ENCODE measurements at regions not wholly inside any gene's neighbourhood (a gene's known extent, or its start where the extent isn't known, plus 50 kb on each side); places are given as distances from the start of the nearest gene placed in this dataset.

DNA sequence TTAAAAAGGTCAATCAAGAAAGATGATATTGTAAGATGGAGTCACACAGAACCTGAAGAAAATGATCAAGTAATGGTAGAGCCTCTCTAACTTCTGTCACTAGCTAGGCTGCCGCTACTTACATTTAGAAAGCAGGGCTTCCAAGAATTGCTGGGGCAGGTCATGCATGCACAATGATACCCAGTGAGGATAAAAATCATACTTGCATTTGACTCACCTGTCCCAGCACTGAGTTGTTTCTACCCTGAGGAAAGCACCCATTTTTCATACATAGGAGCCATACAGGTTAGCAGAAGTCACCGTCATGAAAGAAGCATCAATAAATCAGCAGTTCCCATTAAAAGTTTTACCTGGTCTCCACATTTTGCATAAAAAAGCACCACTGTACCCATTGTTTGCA lies 662.3 kb upstream of the FANCL start:
- no TSS peak for BruUV-seq (replicated peaks)
- TF ChIP-seq, protein P1, sequence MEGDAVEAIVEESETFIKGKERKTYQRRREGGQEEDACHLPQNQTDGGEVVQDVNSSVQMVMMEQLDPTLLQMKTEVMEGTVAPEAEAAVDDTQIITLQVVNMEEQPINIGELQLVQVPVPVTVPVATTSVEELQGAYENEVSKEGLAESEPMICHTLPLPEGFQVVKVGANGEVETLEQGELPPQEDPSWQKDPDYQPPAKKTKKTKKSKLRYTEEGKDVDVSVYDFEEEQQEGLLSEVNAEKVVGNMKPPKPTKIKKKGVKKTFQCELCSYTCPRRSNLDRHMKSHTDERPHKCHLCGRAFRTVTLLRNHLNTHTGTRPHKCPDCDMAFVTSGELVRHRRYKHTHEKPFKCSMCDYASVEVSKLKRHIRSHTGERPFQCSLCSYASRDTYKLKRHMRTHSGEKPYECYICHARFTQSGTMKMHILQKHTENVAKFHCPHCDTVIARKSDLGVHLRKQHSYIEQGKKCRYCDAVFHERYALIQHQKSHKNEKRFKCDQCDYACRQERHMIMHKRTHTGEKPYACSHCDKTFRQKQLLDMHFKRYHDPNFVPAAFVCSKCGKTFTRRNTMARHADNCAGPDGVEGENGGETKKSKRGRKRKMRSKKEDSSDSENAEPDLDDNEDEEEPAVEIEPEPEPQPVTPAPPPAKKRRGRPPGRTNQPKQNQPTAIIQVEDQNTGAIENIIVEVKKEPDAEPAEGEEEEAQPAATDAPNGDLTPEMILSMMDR (IDR thresholded peaks at IDR 0.05; ENCODE audit: unreplicated experiment) = no peak
- H3K4me1 Mint-ChIP-seq (ENCODE audit: low read depth, unreplicated experiment) = no peaks in the 10 kb centered on the region
- no peaks in the 10 kb centered on the region for H3K9me3 Mint-ChIP-seq (ENCODE audit: low read depth, unreplicated experiment)
- H3K4me3 Mint-ChIP-seq (ENCODE audit: low read depth, unreplicated experiment) = no peak overlapping the region
- intact Hi-C loops (cut with micrococcal nuclease; ENCODE audit: unreplicated experiment) = no loop called here
- H3K27me3 Mint-ChIP-seq (ENCODE audit: unreplicated experiment) = no peaks in the 10 kb centered on the region
- no peak overlapping the region for H3K27ac Mint-ChIP-seq (ENCODE audit: unreplicated experiment)
- H3K36me3 Mint-ChIP-seq (ENCODE audit: insufficient read depth, unreplicated experiment) = no peaks in the 10 kb centered on the region
- CTCF ChIA-PET = no interaction called here
- DNase-seq = no peak

DNA sequence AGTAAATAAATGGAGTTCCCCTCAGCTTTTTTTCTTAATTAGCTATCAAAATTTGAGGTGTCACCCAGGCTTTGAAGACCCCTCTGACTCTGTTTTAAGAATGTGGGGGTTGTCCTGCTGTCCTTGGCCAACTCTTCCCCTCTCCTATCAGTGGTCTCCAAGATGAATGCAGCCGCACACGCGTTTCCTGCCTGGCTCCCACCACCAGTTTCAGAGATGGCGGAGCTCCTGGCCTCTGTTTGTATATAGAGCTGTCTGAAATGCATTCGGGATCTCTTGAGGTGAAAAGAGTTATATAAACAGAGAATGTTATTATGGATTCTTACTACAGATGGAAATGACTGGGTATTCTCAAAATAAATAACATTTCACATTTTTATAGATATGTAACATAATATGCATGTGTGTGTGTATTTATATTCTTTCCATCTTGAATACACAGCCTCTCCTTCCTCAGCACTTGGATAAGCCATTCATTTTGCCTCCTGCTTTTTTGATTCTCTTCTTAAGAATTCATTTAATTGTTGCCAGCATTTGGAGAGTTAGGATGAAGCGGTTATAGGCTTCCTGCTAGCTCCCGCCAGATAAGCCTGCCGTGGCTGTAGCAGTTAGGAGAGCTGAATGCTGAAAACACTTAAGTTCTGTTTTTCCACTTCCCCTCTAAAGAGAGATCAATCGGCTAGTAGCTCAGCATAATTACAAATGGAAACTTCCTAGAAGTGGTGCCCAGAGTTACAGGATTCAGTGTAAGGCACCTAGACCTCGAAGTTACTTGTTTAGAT lies 659.3 kb upstream of the FANCL start:
- Mint-ChIP-seq H3K4me1 (ENCODE audit: low read depth, unreplicated experiment) (no peaks in the 10 kb centered on the region), H3K27ac (ENCODE audit: unreplicated experiment) (no peak overlapping the region), H3K4me3 (ENCODE audit: low read depth, unreplicated experiment) (no peak overlapping the region), H3K27me3 (ENCODE audit: unreplicated experiment) (peaks cover 23% of the 10 kb centered on the region), H3K36me3 (ENCODE audit: insufficient read depth, unreplicated experiment) (no peaks in the 10 kb centered on the region), H3K9me3 (ENCODE audit: low read depth, unreplicated experiment) (no peaks in the 10 kb centered on the region)
- DNase-seq = no peak
- CTCF ChIA-PET = interaction anchor here (0.5 kb wide), 1 partner anchor 329 kb away, joined by 4 read pairs; no protein-coding TSS in a partner anchor
- BruUV-seq (replicated peaks) = no TSS peak
- TF ChIP-seq, protein P1 (IDR thresholded peaks at IDR 0.05; ENCODE audit: unreplicated experiment) = no peak
- intact Hi-C loops (cut with micrococcal nuclease; ENCODE audit: unreplicated experiment) = no loop called here

DNA sequence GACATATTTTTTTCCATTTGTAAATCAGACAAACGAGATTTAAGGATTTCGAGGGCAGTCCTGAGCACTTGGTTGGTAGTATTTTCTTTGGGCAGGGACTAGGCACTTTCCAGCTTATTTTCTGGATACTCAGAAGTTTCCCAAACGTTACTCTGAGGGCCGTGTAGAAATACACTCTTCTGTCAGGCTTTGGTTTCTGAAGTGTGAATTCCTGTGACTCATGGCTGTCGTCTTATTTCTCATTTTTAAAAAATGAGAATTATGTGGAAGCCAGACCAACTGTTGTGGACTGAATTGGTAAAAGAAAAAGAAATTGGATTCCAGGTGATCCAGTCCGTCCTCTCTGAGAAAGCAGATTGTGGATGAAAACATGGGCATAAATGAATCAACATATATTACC lies 658.6 kb upstream of the FANCL start:
- no peaks in the 10 kb centered on the region for H3K36me3 Mint-ChIP-seq (ENCODE audit: insufficient read depth, unreplicated experiment)
- no TSS peak for BruUV-seq (replicated peaks)
- H3K4me1 Mint-ChIP-seq (ENCODE audit: low read depth, unreplicated experiment) = no peaks in the 10 kb centered on the region
- peaks cover 30% of the 10 kb centered on the region for H3K27me3 Mint-ChIP-seq (ENCODE audit: unreplicated experiment)
- H3K9me3 Mint-ChIP-seq (ENCODE audit: low read depth, unreplicated experiment) = no peaks in the 10 kb centered on the region
- TF ChIP-seq, protein P1 (IDR thresholded peaks at IDR 0.05; ENCODE audit: unreplicated experiment) = no peak
- H3K4me3 Mint-ChIP-seq (ENCODE audit: low read depth, unreplicated experiment) = no peak overlapping the region
- intact Hi-C loops (cut with micrococcal nuclease; ENCODE audit: unreplicated experiment) = no loop called here
- CTCF ChIA-PET = no interaction called here
- no peak overlapping the region for H3K27ac Mint-ChIP-seq (ENCODE audit: unreplicated experiment)
- no peak for DNase-seq

DNA sequence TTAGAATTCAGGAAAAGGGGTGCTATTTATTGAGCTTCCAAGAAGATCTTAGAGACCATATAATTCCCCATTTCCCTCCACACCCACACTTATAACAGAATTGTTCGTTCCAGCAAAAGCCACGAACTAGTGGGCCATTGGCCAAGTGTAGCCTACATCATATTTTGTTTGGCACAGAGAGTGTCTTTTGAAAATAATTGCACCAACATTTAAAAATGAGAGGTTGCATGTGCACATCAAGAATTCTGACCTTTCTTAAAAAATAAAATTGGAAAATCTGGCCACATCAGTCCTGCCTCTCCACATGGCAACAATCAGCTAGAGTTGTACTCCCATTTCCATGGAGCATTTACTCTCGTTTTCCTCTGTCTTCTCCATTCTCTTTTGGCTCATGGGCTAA lies 655.5 kb upstream of the FANCL start:
- DNase-seq = no peak
- H3K9me3 Mint-ChIP-seq (ENCODE audit: low read depth, unreplicated experiment) = no peaks in the 10 kb centered on the region
- no peaks in the 10 kb centered on the region for H3K36me3 Mint-ChIP-seq (ENCODE audit: insufficient read depth, unreplicated experiment)
- H3K4me3 Mint-ChIP-seq (ENCODE audit: low read depth, unreplicated experiment) = no peak overlapping the region
- no peak overlapping the region for H3K27ac Mint-ChIP-seq (ENCODE audit: unreplicated experiment)
- intact Hi-C loops (cut with micrococcal nuclease; ENCODE audit: unreplicated experiment) = no loop called here
- TF ChIP-seq, protein P1 (IDR thresholded peaks at IDR 0.05; ENCODE audit: unreplicated experiment) = no peak
- H3K4me1 Mint-ChIP-seq (ENCODE audit: low read depth, unreplicated experiment) = no peaks in the 10 kb centered on the region
- CTCF ChIA-PET = no interaction called here
- H3K27me3 Mint-ChIP-seq (ENCODE audit: unreplicated experiment) = peaks cover 57% of the 10 kb centered on the region
- BruUV-seq (replicated peaks) = no TSS peak

All from Calu3 (cell line).